GM12878 (cell line): ENCODE measurements at regions not wholly inside any gene's neighbourhood (a gene's known extent, or its start where the extent isn't known, plus 50 kb on each side); places are given as distances from the start of the nearest gene placed in this dataset.

Source experiments
- ATAC-seq: fragments of 200-7000 bp; cut with Tn5 transposase; 3 replicates; pipeline ENCODE4 v1.9.1; 2020; ENCODE audit warnings: mild to moderate bottlenecking, moderate library complexity
- BruUV-seq: library from RNA; stranded (reverse); fragments of 400-500 nt; replicated peaks from 2 replicates; lab custom pipeline; 2021; lab: Mats Ljungman, UMichigan
- CTCF ChIA-PET: fragments of 300-600 bp; sonication (Branson Sonifier 250); formaldehyde crosslinking; extraction: SDS; loops from one replicate; lab custom pipeline; 2021; ENCODE audit warnings: inconsistent platforms; lab: Yijun Ruan, JAX
- POLR2A ChIA-PET: fragments of 350-600 bp; formaldehyde crosslinking; extraction: SDS; loops from one replicate; lab custom pipeline; 2021; ENCODE audit warnings: inconsistent platforms; lab: Charles Lee
- RAD21 ChIA-PET: fragments of 300-600 bp; sonication (Branson Sonifier 250); formaldehyde crosslinking; loops from one replicate; lab custom pipeline; 2023; ENCODE audit warnings: antibody characterized with exemption; ENCODE audit not compliant: unreplicated experiment; lab: Charles Lee
- SMC1A ChIA-PET: fragments of 300-600 bp; sonication (Branson Sonifier 250); formaldehyde crosslinking; loops from one replicate; lab custom pipeline; 2023; ENCODE audit not compliant: unreplicated experiment, uncharacterized antibody; lab: Charles Lee
- DNase-seq: peaks from one replicate; pipeline ENCODE4 v3.0.0-alpha.2; 2011; ENCODE audit warnings: low read depth, low spot score
- FAIRE-seq: peaks from 3 replicates; lab custom pipeline; 2011; peaks lifted over from hg19 to GRCh38; lab: Jason Lieb, UNC
- H2AFZ ChIP-seq: 2 replicates; pipeline ENCODE4 v1.6.0; 2011; ENCODE audit warnings: low read depth, low read length, control low read depth; ENCODE audit not compliant: control insufficient read depth
- H3K27ac ChIP-seq: 2 replicates; pipeline ENCODE4 v1.5.1; 2011; ENCODE audit warnings: control low read depth; ENCODE audit not compliant: control insufficient read depth, insufficient read depth
- H3K27me3 ChIP-seq, 2 experiments: replicated peaks in 1 of 2; 2 replicates each; pipeline versions ENCODE4 v1.6.0 to v1.6.1; 2011; ENCODE audit warnings: low read length in 1 of 2; ENCODE audit not compliant: control insufficient read depth in 2 of 2, insufficient read depth in 2 of 2
- H3K36me3 ChIP-seq, 2 experiments: 2 replicates each; pipeline ENCODE4 v1.5.1; 2011; ENCODE audit warnings: low read length in 1 of 2; ENCODE audit not compliant: control insufficient read depth in 2 of 2, insufficient read depth in 2 of 2
- H3K4me1 ChIP-seq: 2 replicates; pipeline ENCODE4 v1.6.1; 2011; ENCODE audit warnings: mild to moderate bottlenecking, low read length, moderate library complexity, mixed read lengths; ENCODE audit not compliant: control insufficient read depth, insufficient read depth
- H3K4me2 ChIP-seq: 2 replicates; pipeline ENCODE4 v1.6.0; 2011; ENCODE audit warnings: control low read depth; ENCODE audit not compliant: control insufficient read depth, insufficient read depth
- H3K4me3 ChIP-seq: fragments of 200-600 bp; sonication (generic); 2 replicates; pipeline ENCODE4 v1.5.1; 2016
- H3K79me2 ChIP-seq: 2 replicates; pipeline ENCODE4 v1.6.0; 2011; ENCODE audit warnings: low read length; ENCODE audit not compliant: control insufficient read depth, insufficient read depth
- H3K9ac ChIP-seq: 2 replicates; pipeline ENCODE4 v1.8.0; 2011; ENCODE audit warnings: low read length, control low read depth, mixed read lengths; ENCODE audit not compliant: control insufficient read depth, insufficient read depth
- H3K9me3 ChIP-seq: replicated peaks from 3 replicates; pipeline ENCODE4 v1.5.1; 2011; ENCODE audit warnings: mild to moderate bottlenecking, low read length; ENCODE audit not compliant: control insufficient read depth, insufficient read depth
- H4K20me1 ChIP-seq: 2 replicates; pipeline ENCODE4 v1.6.0; 2011; ENCODE audit not compliant: control insufficient read depth, insufficient read depth
- CBFB ChIP-seq: IDR thresholded peaks from 2 replicates; pipeline ENCODE4 v1.6.1; 2016; ENCODE audit warnings: antibody characterized with exemption, low read depth
- EGR1 ChIP-seq, 2 experiments: IDR thresholded peaks; 1 replicate in 1 of 2; 2 replicates in 1 of 2; pipeline ENCODE4 v1.6.1; 2011 to 2012; ENCODE audit warnings: low read depth in 2 of 2, low read length in 2 of 2, borderline replicate concordance in 1 of 2, mild to moderate bottlenecking in 1 of 2, moderate library complexity in 1 of 2
- HDAC6 ChIP-seq: fragments of 200-600 bp; sonication (generic); IDR thresholded peaks from one replicate; pipeline ENCODE4 v1.8.0; 2017; ENCODE audit warnings: antibody characterized with exemption; ENCODE audit not compliant: unreplicated experiment
- IKZF1 ChIP-seq: fragments of 450-650 bp; conservative IDR thresholded peaks from 2 replicates; pipeline ENCODE4 v1.6.1; 2017; ENCODE audit warnings: antibody characterized with exemption, mild to moderate bottlenecking
- IKZF2 ChIP-seq, 2 experiments: fragments of 450-650 bp; IDR thresholded peaks; 2 replicates each; pipeline ENCODE4 v1.6.1; 2017; ENCODE audit warnings: mild to moderate bottlenecking in 2 of 2, moderate library complexity in 2 of 2
- MEF2B ChIP-seq: fragments of 450-650 bp; IDR thresholded peaks from 2 replicates; pipeline ENCODE4 v1.6.1; 2018; ENCODE audit warnings: mild to moderate bottlenecking, moderate library complexity; ENCODE audit not compliant: partially characterized antibody, poor library complexity, severe bottlenecking
- MTA2 ChIP-seq: fragments of 450-650 bp; IDR thresholded peaks from 2 replicates; pipeline ENCODE4 v1.6.1; 2016; ENCODE audit warnings: low read depth, mild to moderate bottlenecking, moderate library complexity
- NFXL1 ChIP-seq: fragments of 450-650 bp; IDR thresholded peaks from 2 replicates; pipeline ENCODE4 v1.6.1; 2017; ENCODE audit warnings: antibody characterized with exemption, mild to moderate bottlenecking, borderline replicate concordance
- NR2C2 ChIP-seq: IDR thresholded peaks from 2 replicates; pipeline ENCODE4 v1.6.1; 2011; ENCODE audit warnings: borderline replicate concordance, low read depth; ENCODE audit not compliant: control insufficient read depth, insufficient read length
- PML ChIP-seq: IDR thresholded peaks from 2 replicates; pipeline ENCODE4 v1.6.1; 2012; ENCODE audit warnings: low read length, inconsistent platforms
- POU2F2 ChIP-seq: IDR thresholded peaks from 3 replicates; pipeline ENCODE4 v1.6.1; 2011; ENCODE audit warnings: low read depth, mild to moderate bottlenecking, low read length, borderline replicate concordance
- SIX5 ChIP-seq: IDR thresholded peaks from 2 replicates; pipeline ENCODE4 v1.6.1; 2011; ENCODE audit warnings: mild to moderate bottlenecking, low read depth, low read length, moderate library complexity; ENCODE audit not compliant: severe bottlenecking
- TBL1XR1 ChIP-seq: IDR thresholded peaks from 2 replicates; pipeline ENCODE4 v1.6.1; 2012; ENCODE audit warnings: low read depth, low read length, improper control_type of control experiment
- TCF12 ChIP-seq: IDR thresholded peaks from 2 replicates; pipeline ENCODE4 v1.6.1; 2011; ENCODE audit warnings: low read depth, mild to moderate bottlenecking, low read length
- ZNF24 ChIP-seq: fragments of 450-650 bp; IDR thresholded peaks from 2 replicates; pipeline ENCODE4 v1.6.1; 2017; ENCODE audit warnings: antibody characterized with exemption, mild to moderate bottlenecking
- ZSCAN29 ChIP-seq: fragments of 450-650 bp; IDR thresholded peaks from 2 replicates; pipeline ENCODE4 v1.6.1; 2017; ENCODE audit warnings: mild to moderate bottlenecking, moderate library complexity
- ZZZ3 ChIP-seq: IDR thresholded peaks from 2 replicates; pipeline ENCODE4 v1.6.1; 2011; ENCODE audit warnings: low read depth; ENCODE audit not compliant: control insufficient read depth, insufficient read length
- WGBS: methylation state at CpG from one replicate; pipeline ENCODE4 v1.1.6; 2016; ENCODE audit warnings: low lambda C conversion rate; ENCODE audit not compliant: insufficient replicate concordance, insufficient coverage; ENCODE audit errors: missing lambda C conversion rate; 5-methylcytosine and 5-hydroxymethylcytosine counted together
- in situ Hi-C: fragments of 300-500 bp; cut with MboI; formaldehyde crosslinking; loops from 9 replicates; pipeline ENCODE4 v1.14.3; 2018; ENCODE audit warnings: mixed read lengths
- intact Hi-C: fragments of 100-400 bp; cut with micrococcal nuclease; formaldehyde crosslinking; loops from one replicate; pipeline ENCODE4 v1.14.2; 2022; ENCODE audit not compliant: unreplicated experiment
- TF ChIP-seq, protein P1 (sequence below): fragments of 450-650 bp; IDR thresholded peaks from 2 replicates; pipeline ENCODE4 v1.6.1; 2014; ENCODE audit warnings: mild to moderate bottlenecking
- TF ChIP-seq, protein P2 (sequence below): IDR thresholded peaks from 2 replicates; pipeline ENCODE4 v1.6.1; 2011; ENCODE audit warnings: low read depth, mild to moderate bottlenecking, low read length, moderate library complexity, borderline replicate concordance; ENCODE audit errors: extremely low read depth

DNA sequence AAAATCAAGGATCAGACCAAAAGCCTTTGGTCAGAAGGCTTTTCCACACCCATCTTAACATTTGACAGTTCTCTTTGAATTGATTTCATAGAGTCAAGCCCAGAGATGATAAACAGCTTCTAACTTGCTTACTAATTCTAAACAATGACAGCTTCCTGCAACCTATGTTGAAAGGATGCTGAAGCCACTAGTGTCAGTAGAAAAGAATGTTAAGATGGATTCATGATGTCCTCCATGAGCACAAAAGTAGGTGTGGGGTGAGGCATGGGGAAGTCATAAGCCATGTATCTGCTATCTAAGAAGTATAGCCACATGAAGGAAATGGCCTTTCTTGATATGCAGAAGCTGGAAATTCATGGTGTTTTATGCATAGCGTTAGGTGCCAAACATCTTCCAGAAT lies 269.3 kb downstream of the DHX15 start:
- Histone ChIP-seq H3K4me3 (no peak overlapping the region), H3K4me1 (no peaks in the 10 kb centered on the region), H3K4me2 (no peak overlapping the region), H3K9me3 (no peaks in the 10 kb centered on the region), H3K27ac (no peak overlapping the region), H3K36me3 (no peaks in the 10 kb centered on the region), H3K9ac (no peak overlapping the region), H3K27me3 (no peaks in the 10 kb centered on the region), H2AFZ (no peak overlapping the region), H4K20me1 (no peaks in the 10 kb centered on the region), H3K79me2 (no peaks in the 10 kb centered on the region)
- no peak for ATAC-seq
- ChIA-PET SMC1A (no interaction called here), POLR2A (interaction anchor here (0.7 kb wide), 1 partner anchor 462 kb away, joined by 3 read pairs; no protein-coding TSS in a partner anchor), CTCF (no interaction called here), RAD21 (no interaction called here)
- BruUV-seq: no TSS peak
- intact Hi-C loops (no loop called here), in situ Hi-C loops (no loop called here)
- no peak for DNase-seq
- WGBS: 88% methylated on average over 1 of the region's 1 CpG
- TF ChIP-seq, protein P1, sequence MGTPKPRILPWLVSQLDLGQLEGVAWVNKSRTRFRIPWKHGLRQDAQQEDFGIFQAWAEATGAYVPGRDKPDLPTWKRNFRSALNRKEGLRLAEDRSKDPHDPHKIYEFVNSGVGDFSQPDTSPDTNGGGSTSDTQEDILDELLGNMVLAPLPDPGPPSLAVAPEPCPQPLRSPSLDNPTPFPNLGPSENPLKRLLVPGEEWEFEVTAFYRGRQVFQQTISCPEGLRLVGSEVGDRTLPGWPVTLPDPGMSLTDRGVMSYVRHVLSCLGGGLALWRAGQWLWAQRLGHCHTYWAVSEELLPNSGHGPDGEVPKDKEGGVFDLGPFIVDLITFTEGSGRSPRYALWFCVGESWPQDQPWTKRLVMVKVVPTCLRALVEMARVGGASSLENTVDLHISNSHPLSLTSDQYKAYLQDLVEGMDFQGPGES: no peak
- TF ChIP-seq SIX5 (no peak), NFXL1 (no peak), EGR1 (IDR thresholded peaks at IDR 0.05; ENCODE audit: borderline replicate concordance in 1 of 2, low read depth in 2 of 2, low read length in 2 of 2) (no peak), ZSCAN29 (no peak), POU2F2 (no peak), HDAC6 (no peak), NR2C2 (no peak), IKZF1 (no peak), ZNF24 (no peak), PML (no peak), TCF12 (no peak), MTA2 (no peak), MEF2B (no peak), TBL1XR1 (no peak), IKZF2 (IDR thresholded peaks at IDR 0.05) (no peak), CBFB (no peak), ZZZ3 (no peak)
- TF ChIP-seq, protein P2, sequence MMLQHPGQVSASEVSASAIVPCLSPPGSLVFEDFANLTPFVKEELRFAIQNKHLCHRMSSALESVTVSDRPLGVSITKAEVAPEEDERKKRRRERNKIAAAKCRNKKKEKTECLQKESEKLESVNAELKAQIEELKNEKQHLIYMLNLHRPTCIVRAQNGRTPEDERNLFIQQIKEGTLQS: no peak
- FAIRE-seq: no peak
